HG03575 (cell line): ENCODE measurements at regions not wholly inside any gene's neighbourhood (a gene's known extent, or its start where the extent isn't known, plus 50 kb on each side); places are given as distances from the start of the nearest gene placed in this dataset.

Experiments
- ATAC-seq: cut with Tn5 transposase; IDR thresholded peaks from one replicate; pipeline ENCODE4 v1.9.1; 2021; ENCODE audit not compliant: unreplicated experiment, insufficient number of reproducible peaks, low FRiP score; ENCODE audit errors: extremely low read depth

GRCh38 chr5:89916131-89916530, 493.4 kb downstream of the CETN3 start:
- no peak for ATAC-seq

GRCh38 chr5:89908876-89909275, 500.7 kb downstream of the CETN3 start:
- ATAC-seq = no peak

- ATAC-seq = no peak
Observed at GRCh38 chr5:89904442-89904841, 505.1 kb downstream of the CETN3 start.

- no peak for ATAC-seq
Observed at GRCh38 chr5:89901983-89902382, 507.6 kb downstream of the CETN3 start.

- ATAC-seq = no peak
Observed at GRCh38 chr5:89901346-89901745, 508.2 kb downstream of the CETN3 start.

GRCh38 chr5:89900346-89900745, 509.2 kb downstream of the CETN3 start:
- no peak for ATAC-seq

GRCh38 chr5:89899559-89899958, 510.0 kb downstream of the CETN3 start:
- no peak for ATAC-seq

- ATAC-seq = no peak
Observed at GRCh38 chr5:89893546-89893945, 516.0 kb downstream of the CETN3 start.

- ATAC-seq = no peak
Observed at GRCh38 chr5:89885670-89886069, 523.9 kb downstream of the CETN3 start.

GRCh38 chr5:89883967-89884366, 525.6 kb downstream of the CETN3 start:
- no peak for ATAC-seq

GRCh38 chr5:89878140-89879132, 531.1 kb downstream of the CETN3 start:
- ATAC-seq = no peak

- ATAC-seq = no peak
Observed at GRCh38 chr5:89871906-89872305, 537.6 kb downstream of the CETN3 start.

GRCh38 chr5:89869346-89869745, 540.2 kb downstream of the CETN3 start:
- no peak for ATAC-seq

GRCh38 chr5:89866410-89866809, 543.1 kb downstream of the CETN3 start:
- no peak for ATAC-seq

GRCh38 chr5:89864941-89865340, 544.6 kb downstream of the CETN3 start:
- no peak for ATAC-seq

- no peak for ATAC-seq
Observed at GRCh38 chr5:89857790-89858189, 551.8 kb downstream of the CETN3 start.

GRCh38 chr5:89855417-89855816, 554.1 kb downstream of the CETN3 start:
- no peak for ATAC-seq

- ATAC-seq = no peak
Observed at GRCh38 chr5:89851911-89852310, 557.6 kb downstream of the CETN3 start.

- ATAC-seq = no peak
Observed at GRCh38 chr5:89850513-89850865, 559.1 kb downstream of the CETN3 start.

- no peak for ATAC-seq
Observed at GRCh38 chr5:89849830-89850512, 559.6 kb downstream of the CETN3 start.
